Bronchial epithelial cell (primary cell): ENCODE measurements at regions not wholly inside any gene's neighbourhood (a gene's known extent, or its start where the extent isn't known, plus 50 kb on each side); places are given as distances from the start of the nearest gene placed in this dataset.

Experiments
- DNase-seq: peaks from one replicate; pipeline ENCODE4 v3.0.0-alpha.2; 2010; ENCODE audit warnings: low read depth
- FAIRE-seq: peaks from 2 replicates; lab custom pipeline; 2011; peaks lifted over from hg19 to GRCh38; lab: Jason Lieb, UNC
- H3K27me3 ChIP-seq: 2 replicates; pipeline ENCODE4 v1.5.1; 2011; ENCODE audit warnings: low read length; ENCODE audit not compliant: control insufficient read depth, insufficient read depth
- H3K36me3 ChIP-seq: 2 replicates; pipeline ENCODE4 v1.5.1; 2011; ENCODE audit warnings: low read length; ENCODE audit not compliant: control insufficient read depth, insufficient read depth
- H3K4me3 ChIP-seq: 2 replicates; pipeline ENCODE4 v1.5.1; 2011; ENCODE audit warnings: mild to moderate bottlenecking, low read depth, low read length, control low read depth
- CTCF ChIP-seq: IDR thresholded peaks from 2 replicates; pipeline ENCODE4 v1.5.1; 2011; ENCODE audit warnings: mild to moderate bottlenecking, moderate library complexity, low read length, control low read depth, inconsistent platforms; ENCODE audit not compliant: insufficient read depth, severe bottlenecking

- no peaks in the 10 kb centered on the region for H3K36me3 ChIP-seq
- FAIRE-seq (no peak), DNase-seq (no peak)
- no peak for TF ChIP-seq CTCF
- H3K27me3 ChIP-seq, result no peaks in the 10 kb centered on the region
- H3K4me3 ChIP-seq, result no peak overlapping the region
These were observed 120.6 kb downstream of the BAMBI start for GRCh38 chr10:28797904-28798371.

- Histone ChIP-seq H3K27me3 (no peaks in the 10 kb centered on the region), H3K36me3 (no peaks in the 10 kb centered on the region), H3K4me3 (no peak overlapping the region)
- FAIRE-seq (no peak), DNase-seq (no peak)
- TF ChIP-seq CTCF, result no peak
These were observed 121.2 kb downstream of the BAMBI start for GRCh38 chr10:28798428-28798955.

GRCh38 chr10:28798964-28799363 is 121.6 kb downstream of the BAMBI start:
- Histone ChIP-seq H3K36me3 (no peaks in the 10 kb centered on the region), H3K27me3 (no peaks in the 10 kb centered on the region), H3K4me3 (no peak overlapping the region)
- FAIRE-seq (no peak), DNase-seq (no peak)
- no peak for TF ChIP-seq CTCF

- DNase-seq (no peak), FAIRE-seq (no peak)
- TF ChIP-seq CTCF, result no peak
- Histone ChIP-seq H3K4me3 (no peak overlapping the region), H3K36me3 (no peaks in the 10 kb centered on the region), H3K27me3 (no peaks in the 10 kb centered on the region)
These were observed 122.8 kb downstream of the BAMBI start for GRCh38 chr10:28800144-28800543.

- no peak for FAIRE-seq
These were observed 123.9 kb downstream of the BAMBI start for GRCh38 chr10:28801247-28801646.

More at GRCh38 chr10:28801247-28801646, 123.9 kb downstream of the BAMBI start:
- no peak overlapping the region for H3K4me3 ChIP-seq
- no peak for TF ChIP-seq CTCF
- H3K36me3 ChIP-seq, result no peaks in the 10 kb centered on the region
- no peaks in the 10 kb centered on the region for H3K27me3 ChIP-seq
- DNase-seq, result no peak
